Neuron (in vitro differentiated cells): ENCODE measurements at regions not wholly inside any gene's neighbourhood (a gene's known extent, or its start where the extent isn't known, plus 50 kb on each side); places are given as distances from the start of the nearest gene placed in this dataset.
"Not testable (repeated sequence)": the region's sequence is repeated elsewhere in the genome, so short reads cannot be mapped to it uniquely, and the experiment has no call there.

Source experiments
- H2AFZ ChIP-seq: one replicate; pipeline ENCODE4 v1.6.1; 2013; ENCODE audit warnings: low read depth, mild to moderate bottlenecking, inconsistent platforms, low read length, moderate library complexity
- H3K27me3 ChIP-seq: one replicate; pipeline ENCODE4 v1.6.1; 2013; ENCODE audit warnings: low read length; ENCODE audit not compliant: insufficient read depth
- H3K36me3 ChIP-seq: one replicate; pipeline ENCODE4 v1.6.1; 2013; ENCODE audit warnings: low read length; ENCODE audit not compliant: insufficient read depth
- H3K4me1 ChIP-seq: one replicate; pipeline ENCODE4 v1.6.1; 2013; ENCODE audit warnings: low read length; ENCODE audit not compliant: insufficient read depth
- H3K4me3 ChIP-seq: 2 replicates; pipeline ENCODE4 v1.5.1; 2013; ENCODE audit warnings: mild to moderate bottlenecking, low read length, moderate library complexity
- H3K9me3 ChIP-seq: one replicate; pipeline ENCODE4 v1.6.1; 2013; ENCODE audit warnings: low read length

GRCh38 chr5:19258686-19259085, 729.3 kb downstream of the CDH18 start:
- no peaks in the 10 kb centered on the region for H3K27me3 ChIP-seq
- H3K36me3 ChIP-seq, result no peaks in the 10 kb centered on the region
- H3K4me1 ChIP-seq, result no peaks in the 10 kb centered on the region

GRCh38 chr5:19261879-19262278, 726.1 kb downstream of the CDH18 start:
- Histone ChIP-seq H2AFZ (no peak overlapping the region), H3K36me3 (no peaks in the 10 kb centered on the region), H3K9me3 (no peaks in the 10 kb centered on the region), H3K27me3 (no peaks in the 10 kb centered on the region), H3K4me3 (no peak overlapping the region), H3K4me1 (no peaks in the 10 kb centered on the region)

More at GRCh38 chr5:19258686-19259085, 729.3 kb downstream of the CDH18 start:
- H3K4me3 ChIP-seq, result no peak overlapping the region
- H2AFZ ChIP-seq, result no peak overlapping the region
- H3K9me3 ChIP-seq, result no peaks in the 10 kb centered on the region

- Histone ChIP-seq H2AFZ (no peak overlapping the region), H3K36me3 (no peaks in the 10 kb centered on the region), H3K4me3 (no peak overlapping the region)
Observed at GRCh38 chr5:19264821-19265220, 723.2 kb downstream of the CDH18 start.

GRCh38 chr5:19266791-19267190, 721.2 kb downstream of the CDH18 start:
- no peaks in the 10 kb centered on the region for H3K9me3 ChIP-seq
- H3K27me3 ChIP-seq, result no peaks in the 10 kb centered on the region
- no peak overlapping the region for H2AFZ ChIP-seq
- no peaks in the 10 kb centered on the region for H3K4me1 ChIP-seq
- no peaks in the 10 kb centered on the region for H3K36me3 ChIP-seq
- H3K4me3 ChIP-seq, result no peak overlapping the region

More at GRCh38 chr5:19264821-19265220, 723.2 kb downstream of the CDH18 start:
- H3K4me1 ChIP-seq, result no peaks in the 10 kb centered on the region
- no peaks in the 10 kb centered on the region for H3K27me3 ChIP-seq
- H3K9me3 ChIP-seq, result no peaks in the 10 kb centered on the region

GRCh38 chr5:19270153-19270552, 717.8 kb downstream of the CDH18 start:
- Histone ChIP-seq H3K4me3 (no peak overlapping the region), H3K9me3 (no peaks in the 10 kb centered on the region), H2AFZ (no peak overlapping the region), H3K4me1 (no peaks in the 10 kb centered on the region), H3K36me3 (no peaks in the 10 kb centered on the region), H3K27me3 (no peaks in the 10 kb centered on the region)

- no peaks in the 10 kb centered on the region for H3K36me3 ChIP-seq
- no peaks in the 10 kb centered on the region for H3K9me3 ChIP-seq
- no peak overlapping the region for H2AFZ ChIP-seq
- H3K4me3 ChIP-seq, result no peak overlapping the region
- no peaks in the 10 kb centered on the region for H3K27me3 ChIP-seq
- no peaks in the 10 kb centered on the region for H3K4me1 ChIP-seq
Observed at GRCh38 chr5:19274578-19274977, 713.4 kb downstream of the CDH18 start.

- H3K9me3 ChIP-seq, result no peaks in the 10 kb centered on the region
- H3K4me1 ChIP-seq, result no peaks in the 10 kb centered on the region
- H3K27me3 ChIP-seq, result no peaks in the 10 kb centered on the region
- H3K4me3 ChIP-seq, result no peak overlapping the region
- no peaks in the 10 kb centered on the region for H3K36me3 ChIP-seq
- H2AFZ ChIP-seq, result no peak overlapping the region
Observed at GRCh38 chr5:19285286-19285685, 702.7 kb downstream of the CDH18 start.

GRCh38 chr5:19287548-19288277, 700.3 kb downstream of the CDH18 start:
- not testable (repeated sequence) for H2AFZ ChIP-seq, H3K36me3 ChIP-seq, H3K4me3 ChIP-seq, H3K4me1 ChIP-seq, H3K27me3 ChIP-seq, H3K9me3 ChIP-seq

- not testable (repeated sequence) for H3K36me3 ChIP-seq, H3K4me3 ChIP-seq, H3K4me1 ChIP-seq, H3K27me3 ChIP-seq, H2AFZ ChIP-seq, H3K9me3 ChIP-seq
Observed at GRCh38 chr5:19288311-19288710, 699.7 kb downstream of the CDH18 start.

- no peaks in the 10 kb centered on the region for H3K4me1 ChIP-seq
- no peaks in the 10 kb centered on the region for H3K9me3 ChIP-seq
- no peaks in the 10 kb centered on the region for H3K27me3 ChIP-seq
- no peak overlapping the region for H2AFZ ChIP-seq
- no peak overlapping the region for H3K4me3 ChIP-seq
- H3K36me3 ChIP-seq, result no peaks in the 10 kb centered on the region
Observed at GRCh38 chr5:19297934-19298333, 690.1 kb downstream of the CDH18 start.

- Histone ChIP-seq H3K9me3 (no peaks in the 10 kb centered on the region), H3K4me3 (no peak overlapping the region), H2AFZ (no peak overlapping the region), H3K27me3 (no peaks in the 10 kb centered on the region), H3K36me3 (no peaks in the 10 kb centered on the region), H3K4me1 (no peaks in the 10 kb centered on the region)
Observed at GRCh38 chr5:19301271-19301670, 686.7 kb downstream of the CDH18 start.

GRCh38 chr5:19314840-19315239, 673.2 kb downstream of the CDH18 start:
- no peak overlapping the region for H2AFZ ChIP-seq
- no peaks in the 10 kb centered on the region for H3K9me3 ChIP-seq
- no peaks in the 10 kb centered on the region for H3K4me1 ChIP-seq
- H3K27me3 ChIP-seq, result no peaks in the 10 kb centered on the region
- no peaks in the 10 kb centered on the region for H3K36me3 ChIP-seq
- no peak overlapping the region for H3K4me3 ChIP-seq

GRCh38 chr5:19319252-19319651, 668.7 kb downstream of the CDH18 start:
- H3K4me1 ChIP-seq, result peaks cover 13% of the 10 kb centered on the region
- H3K4me3 ChIP-seq, result no peak overlapping the region
- no peaks in the 10 kb centered on the region for H3K27me3 ChIP-seq
- H3K9me3 ChIP-seq, result no peaks in the 10 kb centered on the region
- no peak overlapping the region for H2AFZ ChIP-seq
- no peaks in the 10 kb centered on the region for H3K36me3 ChIP-seq
